Transverse colon (tissue), 4 donors: ENCODE measurements at regions not wholly inside any gene's neighbourhood (a gene's known extent, or its start where the extent isn't known, plus 50 kb on each side); places are given as distances from the start of the nearest gene placed in this dataset.
A peak's percentile ranks its signal among the peaks of the same experiment; 100 is the strongest.

ENCODE experiments used
- DNase-seq: peaks from one replicate; pipeline ENCODE4 v3.0.0-alpha.2; 2019
- H3K27ac ChIP-seq, 4 donors: fragments of 200-600 bp; sonication (generic); 2 replicates each; pipeline ENCODE4 v1.5.1; 2016 to 2018; ENCODE audit warnings: inconsistent platforms in 4 of 4
- H3K27me3 ChIP-seq: fragments of 200-600 bp; sonication (generic); 2 replicates; pipeline ENCODE4 v1.5.1; 2017; ENCODE audit warnings: inconsistent platforms
- H3K36me3 ChIP-seq, 4 donors: fragments of 200-600 bp; sonication (generic); 2 replicates each; pipeline ENCODE4 v1.5.1; 2017 to 2019; ENCODE audit warnings: inconsistent platforms in 4 of 4
- H3K4me1 ChIP-seq, 4 donors: fragments of 200-600 bp; sonication (generic); 2 replicates each; pipeline ENCODE4 v1.5.1; 2017 to 2020; ENCODE audit warnings: inconsistent platforms in 4 of 4
- H3K4me3 ChIP-seq, 4 donors: fragments of 200-600 bp; sonication (generic); 1 replicate in 1 of 4; 2 replicates in 3 of 4; pipeline versions ENCODE4 v1.5.1 to v1.6.1; 2017 to 2019; ENCODE audit warnings: inconsistent platforms in 4 of 4
- H3K9me3 ChIP-seq, 2 donors: fragments of 200-600 bp; sonication (generic); 2 replicates each; pipeline ENCODE4 v1.5.1; 2017 to 2019; ENCODE audit warnings: inconsistent platforms in 2 of 2
- EP300 ChIP-seq: sonication (generic); formaldehyde crosslinking; IDR thresholded peaks from one replicate; pipeline ENCODE4 v1.6.1; 2017; ENCODE audit warnings: antibody characterized with exemption, low read depth
- POLR2A ChIP-seq: fragments of 450-650 bp; IDR thresholded peaks from one replicate; pipeline ENCODE4 v1.6.1; 2016; ENCODE audit warnings: antibody characterized with exemption, mild to moderate bottlenecking, moderate library complexity
- POLR2AphosphoS5 ChIP-seq, 3 donors: sonication (generic); formaldehyde crosslinking; IDR thresholded peaks; one replicate each; pipeline ENCODE4 v1.6.1; 2016; ENCODE audit warnings: antibody characterized with exemption in 3 of 3
- WGBS, 2 donors: methylation state at CpG; one replicate each; pipeline ENCODE4 v1.1.5; 2018; ENCODE audit warnings: low coverage in 1 of 2; 5-methylcytosine and 5-hydroxymethylcytosine counted together
- in situ Hi-C, 4 donors: fragments of 200-750 bp; cut with MboI; loops; one replicate each; pipeline versions ENCODE4 v1.15.0 to v1.15.1; 2017; ENCODE audit warnings: low sequenced_read_pairs in 3 of 4, low pct_ligation_motif_present in 1 of 4, low pct_unique_long_range_greater_than_20kb in 1 of 4
- intact Hi-C: fragments of 100-400 bp; cut with DNase I; formaldehyde crosslinking; loops from one replicate; pipeline ENCODE4 v1.15.1; 2023; ENCODE audit warnings: low total_unique reads
- TF ChIP-seq, protein P1 (sequence below), 5 experiments: fragments of 200-600 bp in 3 of 5; fragments of 450-650 bp in 2 of 5; sonication (generic) in 3 of 5; IDR thresholded peaks; 1 replicate in 2 of 5; 2 replicates in 3 of 5; pipeline ENCODE4 v1.5.1; 2016 to 2017; ENCODE audit warnings: antibody characterized with exemption in 5 of 5, inconsistent platforms in 3 of 5, mild to moderate bottlenecking in 2 of 5, moderate library complexity in 1 of 5

DNA sequence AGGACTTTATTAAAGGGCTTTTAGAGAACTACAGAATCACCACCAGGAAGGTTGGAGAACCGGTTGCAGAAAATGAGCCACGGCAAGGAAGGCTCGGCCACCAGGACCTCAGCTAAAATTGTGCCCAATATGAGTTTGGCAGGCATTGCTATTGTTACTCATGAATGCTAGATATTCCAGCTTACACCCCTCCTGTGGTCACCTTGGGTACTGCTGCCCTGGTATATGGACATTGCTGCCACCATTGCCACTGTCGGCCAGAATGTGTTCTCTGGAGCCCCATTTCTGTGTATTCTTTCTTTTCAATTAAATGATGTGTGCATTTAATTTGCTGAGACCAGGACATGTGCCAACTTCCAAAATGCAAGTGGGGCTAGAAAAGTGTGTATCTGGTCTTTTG is 626.7 kb upstream of the BOD1L1 start:
- H3K27me3 ChIP-seq = no peaks in the 10 kb centered on the region
- H3K27ac ChIP-seq = no peak overlapping the region
- H3K36me3 ChIP-seq = no peaks in the 10 kb centered on the region
- no peaks in the 10 kb centered on the region for H3K4me1 ChIP-seq
- DNase-seq = peak; percentile 25
- TF ChIP-seq, protein P1, sequence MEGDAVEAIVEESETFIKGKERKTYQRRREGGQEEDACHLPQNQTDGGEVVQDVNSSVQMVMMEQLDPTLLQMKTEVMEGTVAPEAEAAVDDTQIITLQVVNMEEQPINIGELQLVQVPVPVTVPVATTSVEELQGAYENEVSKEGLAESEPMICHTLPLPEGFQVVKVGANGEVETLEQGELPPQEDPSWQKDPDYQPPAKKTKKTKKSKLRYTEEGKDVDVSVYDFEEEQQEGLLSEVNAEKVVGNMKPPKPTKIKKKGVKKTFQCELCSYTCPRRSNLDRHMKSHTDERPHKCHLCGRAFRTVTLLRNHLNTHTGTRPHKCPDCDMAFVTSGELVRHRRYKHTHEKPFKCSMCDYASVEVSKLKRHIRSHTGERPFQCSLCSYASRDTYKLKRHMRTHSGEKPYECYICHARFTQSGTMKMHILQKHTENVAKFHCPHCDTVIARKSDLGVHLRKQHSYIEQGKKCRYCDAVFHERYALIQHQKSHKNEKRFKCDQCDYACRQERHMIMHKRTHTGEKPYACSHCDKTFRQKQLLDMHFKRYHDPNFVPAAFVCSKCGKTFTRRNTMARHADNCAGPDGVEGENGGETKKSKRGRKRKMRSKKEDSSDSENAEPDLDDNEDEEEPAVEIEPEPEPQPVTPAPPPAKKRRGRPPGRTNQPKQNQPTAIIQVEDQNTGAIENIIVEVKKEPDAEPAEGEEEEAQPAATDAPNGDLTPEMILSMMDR (IDR thresholded peaks at IDR 0.05) = peak in 4 of 5 experiments; percentile 23 to 41 (median 37)
- TF ChIP-seq EP300 = no peak
- in situ Hi-C loops (loop anchor here in 1 of 4 donors (10.0 kb wide), 1 partner anchor 129 kb away; no protein-coding TSS in a partner anchor), intact Hi-C loops (no loop called here)
- 82 to 86% methylated on average over 3 to 4 of the region's 4 CpGs for WGBS, 2 donors
- H3K9me3 ChIP-seq = no peaks in the 10 kb centered on the region
- H3K4me3 ChIP-seq = no peak overlapping the region

DNA sequence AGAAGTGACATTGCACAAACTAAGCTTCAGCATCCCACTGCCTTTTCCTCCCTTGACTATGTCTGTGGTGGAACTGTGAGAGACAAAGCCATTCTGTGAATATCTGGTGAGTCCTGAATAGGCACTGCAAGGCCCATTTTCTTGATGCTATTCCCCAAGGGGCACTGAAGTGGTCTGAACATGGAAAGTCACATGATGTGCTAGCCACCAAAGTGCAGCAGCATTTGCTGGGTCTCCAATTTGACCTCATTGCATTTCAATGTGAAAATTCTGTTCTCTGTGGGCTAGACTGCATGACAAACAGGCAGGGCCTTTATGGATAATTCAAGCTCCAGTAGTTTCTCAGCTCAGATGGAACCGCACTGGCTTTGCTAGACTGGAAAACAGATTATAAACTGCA is 627.4 kb upstream of the BOD1L1 start:
- intact Hi-C loops = no loop called here
- TF ChIP-seq, protein P1 (IDR thresholded peaks at IDR 0.05) = no peak
- TF ChIP-seq POLR2AphosphoS5 (IDR thresholded peaks at IDR 0.05) = no peak
- no peak for TF ChIP-seq EP300
- TF ChIP-seq POLR2A = no peak
- Histone ChIP-seq H3K4me1 (no peaks in the 10 kb centered on the region), H3K9me3 (no peaks in the 10 kb centered on the region), H3K36me3 (no peaks in the 10 kb centered on the region), H3K27me3 (no peaks in the 10 kb centered on the region), H3K4me3 (no peak overlapping the region), H3K27ac (no peak overlapping the region)
- in situ Hi-C loops = loop anchor here in 1 of 4 donors (10.0 kb wide), 1 partner anchor 130 kb away; no protein-coding TSS in a partner anchor
- WGBS, 2 donors = 85% methylated on average over 1 of the region's 1 CpG; no CpG with 5 or more reads in 1 of the 2 donors
- DNase-seq = no peak

DNA sequence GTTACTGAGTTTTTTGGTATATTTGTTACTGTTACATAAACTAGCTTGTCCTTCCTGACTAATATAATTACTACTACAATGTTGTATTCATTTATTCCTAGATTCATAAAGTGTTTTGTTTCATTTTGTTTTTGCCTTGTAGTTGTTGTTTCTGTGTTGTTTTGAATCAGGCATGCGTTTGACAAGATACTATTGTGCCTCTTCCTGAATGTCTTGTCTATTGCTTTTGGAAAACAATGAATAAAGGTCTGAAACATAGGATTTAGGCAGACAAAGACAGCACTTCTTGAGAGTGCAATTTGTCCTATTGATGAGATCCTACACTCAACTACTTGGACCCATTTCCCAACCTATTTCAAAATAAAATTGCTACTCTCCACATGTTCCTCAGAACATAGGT is 630.4 kb upstream of the BOD1L1 start:
- no peak for DNase-seq
- H3K4me1 ChIP-seq = no peaks in the 10 kb centered on the region
- no peak overlapping the region for H3K27ac ChIP-seq
- H3K9me3 ChIP-seq = no peaks in the 10 kb centered on the region
- no peak overlapping the region for H3K4me3 ChIP-seq
- intact Hi-C loops (no loop called here), in situ Hi-C loops (loop anchor here in 1 of 4 donors (10.0 kb wide), 1 partner anchor 133 kb away; no protein-coding TSS in a partner anchor)
- H3K27me3 ChIP-seq = no peaks in the 10 kb centered on the region
- WGBS, 2 donors = 75% methylated on average over 1 of the region's 1 CpG
- no peaks in the 10 kb centered on the region for H3K36me3 ChIP-seq
- no peak for TF ChIP-seq POLR2AphosphoS5 (IDR thresholded peaks at IDR 0.05)
- TF ChIP-seq POLR2A = no peak
- TF ChIP-seq, protein P1 (IDR thresholded peaks at IDR 0.05) = no peak
- no peak for TF ChIP-seq EP300

DNA sequence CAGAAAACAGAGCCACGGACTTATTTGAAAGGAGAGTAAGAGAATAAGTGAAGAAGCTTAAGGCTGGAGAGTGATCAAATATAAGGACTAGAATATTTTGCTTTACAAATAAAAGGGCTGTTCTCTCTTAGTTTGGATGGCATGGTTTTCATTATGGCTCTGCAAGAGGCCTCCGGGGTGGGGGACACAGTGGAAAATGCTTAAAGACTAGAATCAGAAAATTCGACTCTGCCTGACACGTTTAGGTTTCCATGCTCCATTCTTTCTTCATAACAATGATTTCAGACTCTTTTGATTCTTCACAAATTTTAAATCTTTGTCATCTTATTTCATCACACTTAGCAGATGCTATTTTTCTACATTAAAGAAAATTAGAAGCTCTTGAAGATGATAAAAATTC is 632.4 kb upstream of the BOD1L1 start:
- TF ChIP-seq, protein P1 (IDR thresholded peaks at IDR 0.05) = no peak
- TF ChIP-seq EP300 (no peak), POLR2AphosphoS5 (IDR thresholded peaks at IDR 0.05) (no peak), POLR2A (no peak)
- 81 to 84% methylated on average over 4 of the region's 4 CpGs for WGBS, 2 donors
- Histone ChIP-seq H3K27ac (no peak overlapping the region), H3K4me3 (no peak overlapping the region), H3K27me3 (no peaks in the 10 kb centered on the region), H3K4me1 (no peaks in the 10 kb centered on the region), H3K36me3 (no peaks in the 10 kb centered on the region), H3K9me3 (no peaks in the 10 kb centered on the region)
- no peak for DNase-seq
- intact Hi-C loops = no loop called here
- in situ Hi-C loops = loop anchor here in 1 of 4 donors (10.0 kb wide), 1 partner anchor 135 kb away; no protein-coding TSS in a partner anchor
